ENCODE measurements at regions not wholly inside any gene's neighbourhood (a gene's known extent, or its start where the extent isn't known, plus 50 kb on each side); places are given as distances from the start of the nearest gene placed in this dataset.
"Not testable (repeated sequence)": the region's sequence is repeated elsewhere in the genome, so short reads cannot be mapped to it uniquely, and the experiment has no call there.

- no peaks in the 10 kb centered on the region for H3K27me3 Mint-ChIP-seq
- POLR2A ChIA-PET = interaction anchor here (0.5 to 20.1 kb wide), 11 partner anchors 9 to 407 kb away, joined by 3 to 1229 read pairs (median 26); a partner anchor contains a TSS
- intact Hi-C loops (cut with micrococcal nuclease) = no loop called here
- peaks cover 4% of the 10 kb centered on the region for H3K9me3 Mint-ChIP-seq
- H3K4me3 Mint-ChIP-seq = no peak overlapping the region
- CTCF ChIA-PET = interaction anchor here (0.8 kb wide), 1 partner anchor 28 kb away, joined by 3 read pairs; no protein-coding TSS in a partner anchor
- no peak for DNase-seq
- no peak for ATAC-seq (ENCODE audit: low read depth)
- H3K27ac Mint-ChIP-seq = no peak overlapping the region
- peaks cover 36% of the 10 kb centered on the region for H3K4me1 Mint-ChIP-seq
- peaks cover 8% of the 10 kb centered on the region for H3K36me3 Mint-ChIP-seq (ENCODE audit: low read depth)
- no peak for TF ChIP-seq CTCF (IDR thresholded peaks at IDR 0.05)
Observed at GRCh38 chr6:26186652-26187051, 99.4 kb downstream of the HFE start.

GRCh38 chr6:26187292-26187691, 100.1 kb downstream of the HFE start:
- H3K27ac Mint-ChIP-seq = peak overlapping the region; percentile 41

GRCh38 chr6:26187981-26188635, 100.9 kb downstream of the HFE start:
- Mint-ChIP-seq H3K9me3 (peaks cover 4% of the 10 kb centered on the region), H3K36me3 (ENCODE audit: low read depth) (peaks cover 8% of the 10 kb centered on the region), H3K27me3 (no peaks in the 10 kb centered on the region), H3K4me3 (peak overlapping the region; percentile 94), H3K27ac (peak overlapping the region; percentile 93), H3K4me1 (peaks cover 37% of the 10 kb centered on the region)
- TF ChIP-seq CTCF (IDR thresholded peaks at IDR 0.05) = no peak
- intact Hi-C loops (cut with micrococcal nuclease) = loop anchor here (2.0 kb wide), 5 partner anchors 17 to 1627 kb away; a partner anchor contains a TSS
- no peak for DNase-seq
- ChIA-PET CTCF (interaction anchor here (0.9 to 2.1 kb wide), 7 partner anchors 9 to 97 kb away, joined by 3 to 9 read pairs (median 6); a partner anchor contains a TSS), POLR2A (interaction anchor here (0.5 to 20.1 kb wide), 45 partner anchors 8 to 1705 kb away, joined by 3 to 1229 read pairs (median 10); partner anchors contain the start of gene HMGN4)
- ATAC-seq (ENCODE audit: low read depth) = no peak

More at GRCh38 chr6:26187292-26187691, 100.1 kb downstream of the HFE start:
- H3K4me3 Mint-ChIP-seq = no peak overlapping the region
- no peaks in the 10 kb centered on the region for H3K27me3 Mint-ChIP-seq
- peaks cover 8% of the 10 kb centered on the region for H3K36me3 Mint-ChIP-seq (ENCODE audit: low read depth)
- DNase-seq (no peak), ATAC-seq (ENCODE audit: low read depth) (no peak)
- H3K9me3 Mint-ChIP-seq = peaks cover 4% of the 10 kb centered on the region
- TF ChIP-seq CTCF (IDR thresholded peaks at IDR 0.05) = no peak
- intact Hi-C loops (cut with micrococcal nuclease) = no loop called here
- ChIA-PET POLR2A (interaction anchor here (0.5 to 20.1 kb wide), 10 partner anchors 8 to 135 kb away, joined by 3 to 1229 read pairs (median 40); a partner anchor contains a TSS), CTCF (interaction anchor here (0.8 to 2.1 kb wide), 2 partner anchors 12 to 29 kb away, joined by 3 to 9 read pairs; a partner anchor contains a TSS)
- H3K4me1 Mint-ChIP-seq = peaks cover 36% of the 10 kb centered on the region

- intact Hi-C loops (cut with micrococcal nuclease) = loop anchor here (10.0 kb wide), 2 partner anchors 1893 to 1943 kb away; partner anchors contain the start of gene ZNF165
- POLR2A ChIA-PET = interaction anchor here (0.8 to 20.1 kb wide), 6 partner anchors 4 to 890 kb away, joined by 3 to 1229 read pairs (median 350); a partner anchor contains a TSS
- peaks cover 19% of the 10 kb centered on the region for H3K36me3 Mint-ChIP-seq (ENCODE audit: low read depth)
- peaks cover 46% of the 10 kb centered on the region for H3K4me1 Mint-ChIP-seq
- H3K9me3 Mint-ChIP-seq; H3K4me3 Mint-ChIP-seq; H3K27ac Mint-ChIP-seq; CTCF ChIA-PET; H3K27me3 Mint-ChIP-seq; ATAC-seq (ENCODE audit: low read depth); DNase-seq: not testable (repeated sequence)
Observed at GRCh38 chr6:26191512-26191911, 104.3 kb downstream of the HFE start.

GRCh38 chr6:26193467-26194328, 106.5 kb downstream of the HFE start:
- no peaks in the 10 kb centered on the region for H3K27me3 Mint-ChIP-seq
- H3K9me3 Mint-ChIP-seq = no peaks in the 10 kb centered on the region
- ATAC-seq (ENCODE audit: low read depth) (no peak), DNase-seq (no peak)
- TF ChIP-seq CTCF (IDR thresholded peaks at IDR 0.05) = no peak
- H3K27ac Mint-ChIP-seq = peak overlapping the region; percentile 96
- H3K4me1 Mint-ChIP-seq = peaks cover 40% of the 10 kb centered on the region
- ChIA-PET POLR2A (interaction anchor here (0.5 to 20.1 kb wide), 13 partner anchors 7 to 1697 kb away, joined by 3 to 1229 read pairs (median 111); a partner anchor contains a TSS), CTCF (interaction anchor here (1.6 kb wide), 1 partner anchor 18 kb away, joined by 4 read pairs; no protein-coding TSS in a partner anchor)
- peaks cover 28% of the 10 kb centered on the region for H3K36me3 Mint-ChIP-seq (ENCODE audit: low read depth)
- intact Hi-C loops (cut with micrococcal nuclease) = loop anchor here (10.0 kb wide), 2 partner anchors 1891 to 1941 kb away; partner anchors contain the start of gene ZNF165
- peak overlapping the region; percentile 24 for H3K4me3 Mint-ChIP-seq
